Spleen (tissue), 11 donors: ENCODE measurements at regions not wholly inside any gene's neighbourhood (a gene's known extent, or its start where the extent isn't known, plus 50 kb on each side); places are given as distances from the start of the nearest gene placed in this dataset.

Experiments used
- DNase-seq: peaks from one replicate; pipeline ENCODE4 v3.0.0-alpha.2; 2020
- H3K27ac ChIP-seq, 8 donors: fragments of 200-600 bp; sonication (generic) in 7 of 8; 1 replicate in 4 of 8; 2 replicates in 4 of 8; pipeline versions ENCODE4 v1.5.0 to v1.8.0; 2016 to 2021; ENCODE audit warnings: inconsistent platforms in 4 of 8, mild to moderate bottlenecking in 4 of 8, moderate library complexity in 1 of 8
- H3K27me3 ChIP-seq, 7 donors: fragments of 200-600 bp; sonication (generic) in 6 of 7; replicated peaks in 1 of 7; 1 replicate in 4 of 7; 2 replicates in 3 of 7; pipeline versions ENCODE4 v1.5.0 to v1.8.0; 2016 to 2021; ENCODE audit warnings: inconsistent platforms in 3 of 7, mild to moderate bottlenecking in 1 of 7
- H3K36me3 ChIP-seq, 6 donors: fragments of 200-600 bp; sonication (generic) in 5 of 6; 1 replicate in 4 of 6; 2 replicates in 2 of 6; pipeline versions ENCODE4 v1.5.0 to v1.8.0; 2016 to 2021; ENCODE audit warnings: inconsistent platforms in 2 of 6
- H3K4me1 ChIP-seq, 6 donors: fragments of 200-600 bp; sonication (generic) in 5 of 6; 1 replicate in 3 of 6; 2 replicates in 3 of 6; pipeline versions ENCODE4 v1.5.0 to v1.8.0; 2016 to 2021; ENCODE audit warnings: inconsistent platforms in 3 of 6
- H3K4me3 ChIP-seq, 8 donors: fragments of 200-600 bp; sonication (generic) in 7 of 8; 1 replicate in 4 of 8; 2 replicates in 4 of 8; pipeline versions ENCODE4 v1.5.0 to v1.8.0; 2016 to 2021; ENCODE audit warnings: inconsistent platforms in 4 of 8, mild to moderate bottlenecking in 4 of 8, moderate library complexity in 2 of 8
- H3K9me3 ChIP-seq, 8 donors: fragments of 200-600 bp; sonication (generic) in 7 of 8; 1 replicate in 4 of 8; 2 replicates in 4 of 8; pipeline versions ENCODE4 v1.5.0 to v1.8.0; 2016 to 2021; ENCODE audit warnings: inconsistent platforms in 4 of 8
- CTCF ChIP-seq, 11 experiments: fragments of 200-600 bp in 7 of 11; fragments of 450-650 bp in 4 of 11; sonication (generic) in 4 of 11; IDR thresholded peaks in 8 of 11; conservative IDR thresholded peaks in 3 of 11; 1 replicate in 7 of 11; 2 replicates in 4 of 11; pipeline versions ENCODE4 v1.4.0 to v1.8.0; 2016 to 2021; ENCODE audit warnings: antibody characterized with exemption in 11 of 11, inconsistent platforms in 4 of 11, mild to moderate bottlenecking in 1 of 11
- POLR2A ChIP-seq, 3 donors: fragments of 450-650 bp; IDR thresholded peaks; one replicate each; pipeline ENCODE4 v1.5.1; 2017; ENCODE audit warnings: antibody characterized with exemption in 3 of 3, mild to moderate bottlenecking in 1 of 3
- POLR2AphosphoS5 ChIP-seq, 3 donors: sonication (generic); formaldehyde crosslinking; IDR thresholded peaks; one replicate each; pipeline ENCODE4 v1.5.1; 2017; ENCODE audit warnings: antibody characterized with exemption in 3 of 3
- WGBS, 5 donors: extraction: QIAGEN DNeasy Blood & Tissue Kit in 3 of 5; methylation state at CpG; one replicate each; pipeline versions ENCODE4 v1.1.5 to v1.1.7; 2013 to 2018; 5-methylcytosine and 5-hydroxymethylcytosine counted together
- intact Hi-C: fragments of 100-400 bp; cut with DNase I; formaldehyde crosslinking; loops from one replicate; pipeline ENCODE4 v1.15.0; 2023; ENCODE audit warnings: low total_unique reads
- donor health status: healthy with polysubstance abuse.
- donor health status: DM: no; HTN: no; CAD: no; lungs with moderate emphysema.
- donor health status: DM: no; HTN: no; CAD: no.
- donor health status: Bipolar disorder and iron deficiency.
- donor health status: healthy.
- donor health status: DM: no; HTN: no; CAD: no.
- donor health status: DM: yes; HTN: yes; CAD: no.

- Histone ChIP-seq H3K9me3 (peaks cover 0 to 12% (median 9%) of the 10 kb centered on the region in 8 donors), H3K27me3 (no peaks in the 10 kb centered on the region), H3K4me3 (no peak overlapping the region), H3K27ac (no peak overlapping the region), H3K4me1 (no peaks in the 10 kb centered on the region), H3K36me3 (no peaks in the 10 kb centered on the region)
- no peak for DNase-seq
- intact Hi-C loops: no loop called here
- WGBS, 5 donors: 71 to 85% (median 78%) methylated on average over 2 of the region's 2 CpGs
- no peak for TF ChIP-seq CTCF (IDR thresholded peaks at IDR 0.05 in 8 of 11, conservative IDR thresholded peaks at IDR 0.05 in 3 of 11)
- no peak for TF ChIP-seq POLR2AphosphoS5 (IDR thresholded peaks at IDR 0.05)
- no peak for TF ChIP-seq POLR2A (IDR thresholded peaks at IDR 0.05)
Measured at GRCh38 chr11:91326280-91326679, 898.3 kb upstream of the FAT3 start.

GRCh38 chr11:91314521-91314920 is 910.1 kb upstream of the FAT3 start:
- WGBS, 5 donors: 77 to 88% (median 82%) methylated on average over 2 of the region's 2 CpGs
- H3K4me1 ChIP-seq: no peaks in the 10 kb centered on the region
- intact Hi-C loops: no loop called here
- no peak overlapping the region for H3K27ac ChIP-seq
- DNase-seq: no peak
- no peaks in the 10 kb centered on the region for H3K27me3 ChIP-seq
- H3K36me3 ChIP-seq: no peaks in the 10 kb centered on the region
- no peak for TF ChIP-seq POLR2A (IDR thresholded peaks at IDR 0.05)
- no peak for TF ChIP-seq POLR2AphosphoS5 (IDR thresholded peaks at IDR 0.05)
- TF ChIP-seq CTCF (IDR thresholded peaks at IDR 0.05 in 8 of 11, conservative IDR thresholded peaks at IDR 0.05 in 3 of 11): no peak
- no peak overlapping the region for H3K4me3 ChIP-seq
- H3K9me3 ChIP-seq: peaks cover 0 to 11% (median 0%) of the 10 kb centered on the region in 8 donors

- no peaks in the 10 kb centered on the region for H3K27me3 ChIP-seq
- intact Hi-C loops: no loop called here
- H3K36me3 ChIP-seq: no peaks in the 10 kb centered on the region
- H3K27ac ChIP-seq: no peak overlapping the region
- no peaks in the 10 kb centered on the region for H3K4me1 ChIP-seq
- TF ChIP-seq CTCF (IDR thresholded peaks at IDR 0.05 in 8 of 11, conservative IDR thresholded peaks at IDR 0.05 in 3 of 11) (no peak), POLR2A (IDR thresholded peaks at IDR 0.05) (no peak), POLR2AphosphoS5 (IDR thresholded peaks at IDR 0.05) (no peak)
- peaks cover 0 to 11% (median 0%) of the 10 kb centered on the region in 8 donors for H3K9me3 ChIP-seq
- DNase-seq: no peak
- H3K4me3 ChIP-seq: no peak overlapping the region
- WGBS, 5 donors: 64 to 86% (median 72%) methylated on average over 2 of the region's 2 CpGs
Measured at GRCh38 chr11:91312541-91312940, 912.1 kb upstream of the FAT3 start.

GRCh38 chr11:91310085-91310484 is 914.5 kb upstream of the FAT3 start:
- TF ChIP-seq POLR2A (IDR thresholded peaks at IDR 0.05) (no peak), POLR2AphosphoS5 (IDR thresholded peaks at IDR 0.05) (no peak), CTCF (IDR thresholded peaks at IDR 0.05 in 8 of 11, conservative IDR thresholded peaks at IDR 0.05 in 3 of 11) (no peak)
- intact Hi-C loops: no loop called here
- no peak overlapping the region for H3K27ac ChIP-seq
- no peaks in the 10 kb centered on the region for H3K36me3 ChIP-seq
- WGBS, 5 donors: 64 to 81% (median 78%) methylated on average over 3 of the region's 3 CpGs
- DNase-seq: no peak
- H3K9me3 ChIP-seq: peaks cover 0 to 11% (median 0%) of the 10 kb centered on the region in 8 donors
- H3K27me3 ChIP-seq: no peaks in the 10 kb centered on the region
- H3K4me3 ChIP-seq: no peak overlapping the region
- no peaks in the 10 kb centered on the region for H3K4me1 ChIP-seq
